GM10266 (cell line): ENCODE measurements at regions not wholly inside any gene's neighbourhood (a gene's known extent, or its start where the extent isn't known, plus 50 kb on each side); places are given as distances from the start of the nearest gene placed in this dataset.

Source experiments
- DNase-seq: peaks from one replicate; pipeline ENCODE4 v3.0.0; 2012; ENCODE audit errors: extremely low spot score
- TF ChIP-seq, protein P1 (sequence below): IDR thresholded peaks from 2 replicates; pipeline ENCODE4 v1.5.1; 2012; ENCODE audit warnings: mild to moderate bottlenecking, low read depth; ENCODE audit not compliant: control insufficient read depth, insufficient read depth; ENCODE audit errors: missing control alignments

DNA sequence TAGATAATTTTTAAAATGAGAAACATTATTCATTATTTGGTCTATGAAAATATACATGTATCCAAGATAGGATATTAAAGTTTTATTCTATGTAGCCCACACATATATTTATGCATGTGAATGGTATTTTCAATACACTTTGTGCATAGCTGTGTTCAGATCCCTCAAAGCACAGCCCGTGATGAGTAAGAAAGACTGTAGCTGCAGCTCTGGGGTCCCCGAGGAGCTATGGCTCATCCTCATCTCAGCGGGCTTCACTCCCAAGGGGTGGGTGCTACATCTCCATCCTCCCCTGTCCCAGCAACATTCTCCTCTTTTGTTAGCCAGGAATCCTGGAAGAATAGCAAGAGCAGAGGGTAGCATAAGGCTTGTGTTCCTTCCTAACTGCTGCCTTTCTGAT, 130.8 kb downstream of the SAMD5 start:
- no peak for DNase-seq
- TF ChIP-seq, protein P1, sequence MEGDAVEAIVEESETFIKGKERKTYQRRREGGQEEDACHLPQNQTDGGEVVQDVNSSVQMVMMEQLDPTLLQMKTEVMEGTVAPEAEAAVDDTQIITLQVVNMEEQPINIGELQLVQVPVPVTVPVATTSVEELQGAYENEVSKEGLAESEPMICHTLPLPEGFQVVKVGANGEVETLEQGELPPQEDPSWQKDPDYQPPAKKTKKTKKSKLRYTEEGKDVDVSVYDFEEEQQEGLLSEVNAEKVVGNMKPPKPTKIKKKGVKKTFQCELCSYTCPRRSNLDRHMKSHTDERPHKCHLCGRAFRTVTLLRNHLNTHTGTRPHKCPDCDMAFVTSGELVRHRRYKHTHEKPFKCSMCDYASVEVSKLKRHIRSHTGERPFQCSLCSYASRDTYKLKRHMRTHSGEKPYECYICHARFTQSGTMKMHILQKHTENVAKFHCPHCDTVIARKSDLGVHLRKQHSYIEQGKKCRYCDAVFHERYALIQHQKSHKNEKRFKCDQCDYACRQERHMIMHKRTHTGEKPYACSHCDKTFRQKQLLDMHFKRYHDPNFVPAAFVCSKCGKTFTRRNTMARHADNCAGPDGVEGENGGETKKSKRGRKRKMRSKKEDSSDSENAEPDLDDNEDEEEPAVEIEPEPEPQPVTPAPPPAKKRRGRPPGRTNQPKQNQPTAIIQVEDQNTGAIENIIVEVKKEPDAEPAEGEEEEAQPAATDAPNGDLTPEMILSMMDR = no peak

DNA sequence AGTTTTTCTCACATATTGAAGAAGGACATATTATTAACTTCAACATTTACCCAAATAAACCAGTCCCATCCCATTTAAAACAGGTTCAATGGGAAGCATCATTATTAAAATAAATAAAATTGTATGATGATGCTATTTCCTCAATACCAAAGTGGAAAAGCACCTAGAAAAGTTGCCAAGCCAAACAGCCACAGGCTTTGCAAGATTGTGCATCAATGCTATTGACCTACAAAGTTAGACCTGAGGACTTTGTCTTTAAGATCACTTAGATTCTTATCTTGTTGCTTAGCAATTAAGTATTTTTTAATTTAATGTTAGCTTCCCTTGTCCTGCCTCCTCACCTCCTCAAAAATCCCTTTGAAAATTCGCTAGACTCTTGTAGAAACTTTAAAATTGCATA, 132.1 kb downstream of the SAMD5 start:
- DNase-seq = no peak
- TF ChIP-seq, protein P1 = no peak

DNA sequence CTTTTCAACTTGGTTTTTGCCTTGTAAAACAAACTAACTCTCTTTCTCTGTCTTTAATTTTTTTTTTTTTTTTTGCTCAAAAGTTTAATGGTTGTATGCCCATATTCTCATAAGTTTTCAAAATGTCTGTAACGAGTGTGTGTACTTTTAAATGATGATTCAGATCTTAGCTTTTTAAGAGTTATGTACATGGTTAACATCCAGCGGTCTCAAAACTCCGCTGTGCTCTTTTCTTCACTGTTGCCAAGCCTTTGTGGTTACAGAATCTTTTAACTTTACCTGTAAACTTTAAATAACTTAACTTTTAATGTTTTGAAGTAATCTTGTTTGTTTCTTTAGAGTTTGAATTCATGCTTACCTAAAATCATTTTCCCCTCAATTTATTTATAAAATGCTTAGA, 133.0 kb downstream of the SAMD5 start:
- DNase-seq = no peak
- TF ChIP-seq, protein P1 = no peak

DNA sequence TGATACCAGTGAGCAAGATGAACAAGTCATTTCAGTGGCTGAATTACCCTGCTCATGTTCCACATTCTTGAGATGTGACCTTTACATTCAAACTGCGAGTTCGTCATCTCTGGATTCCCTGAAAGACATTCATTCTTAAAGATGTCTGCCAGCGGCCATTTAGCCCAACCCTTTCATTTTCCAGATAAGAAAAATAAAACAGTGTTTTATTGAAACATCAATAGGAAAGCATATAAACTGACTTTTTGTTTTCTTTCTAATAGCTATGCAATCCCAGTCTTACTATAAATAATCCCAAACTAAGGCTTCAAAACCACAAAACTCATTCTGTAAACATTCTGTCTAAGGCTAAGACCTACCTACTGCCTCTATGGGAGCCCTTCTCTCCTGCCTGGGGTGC, 134.0 kb downstream of the SAMD5 start:
- no peak for DNase-seq
- TF ChIP-seq, protein P1 = no peak

DNA sequence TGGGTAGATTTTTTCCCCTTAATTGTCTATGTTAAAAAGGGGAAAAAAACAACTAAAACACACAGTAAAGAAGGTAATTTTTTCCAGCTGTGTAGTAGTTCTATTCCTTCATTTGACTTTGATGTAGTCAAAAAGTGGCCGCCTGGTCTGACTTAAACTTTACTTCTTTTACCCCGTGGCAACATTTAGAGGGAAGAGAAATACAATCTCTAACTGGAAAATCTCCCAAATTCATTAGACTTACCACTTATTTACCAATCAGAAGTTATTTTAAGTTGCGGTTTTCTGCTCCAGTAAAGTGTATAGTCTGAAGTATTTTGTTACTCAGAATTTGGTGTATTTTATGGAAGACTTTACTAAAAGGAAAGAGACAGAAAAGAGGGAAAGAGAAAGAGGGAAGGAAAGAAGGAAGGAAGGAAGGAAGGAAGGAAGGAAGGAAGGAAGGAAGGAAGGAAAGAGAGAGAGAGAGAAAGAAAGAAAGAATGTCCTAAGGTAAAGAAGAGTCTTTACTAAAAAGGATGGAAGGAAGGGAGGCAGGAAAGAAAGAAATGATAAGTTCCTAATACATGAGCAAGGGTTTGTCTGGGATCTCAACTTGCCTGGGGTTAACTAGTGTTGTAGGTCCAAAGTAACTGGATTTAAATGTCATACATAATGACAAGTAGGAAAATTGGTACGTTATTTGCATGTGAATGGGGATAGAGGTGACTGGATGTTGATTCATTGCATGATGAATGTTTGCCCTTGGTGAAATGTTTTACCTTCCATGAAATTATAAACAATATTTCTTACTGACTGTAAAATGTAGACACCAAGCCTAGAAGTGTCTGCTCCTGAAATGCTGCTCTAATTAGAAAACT, 135.1 kb downstream of the SAMD5 start:
- TF ChIP-seq, protein P1 = no peak
- DNase-seq = no peak

DNA sequence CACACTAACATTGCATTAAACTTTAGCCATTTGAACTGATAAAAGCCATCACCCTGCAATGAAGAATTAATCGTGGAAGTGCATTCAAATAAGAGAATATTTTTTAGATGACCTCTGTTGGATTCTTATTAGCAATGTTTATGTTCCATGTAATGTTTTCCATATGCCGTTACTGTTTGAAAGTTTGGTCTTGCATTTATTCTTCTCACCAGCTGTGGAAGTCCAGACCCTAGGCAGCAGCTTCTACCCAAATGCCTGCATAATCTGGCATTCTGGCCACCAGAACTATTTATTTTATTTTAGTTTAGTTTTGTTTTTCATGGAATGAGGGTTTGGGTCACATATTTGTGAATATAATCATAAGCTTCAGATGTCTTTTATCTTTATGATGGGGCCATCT, 140.4 kb downstream of the SAMD5 start:
- DNase-seq = no peak
- TF ChIP-seq, protein P1 = no peak
